GM18861 (cell line): ENCODE measurements at regions not wholly inside any gene's neighbourhood (a gene's known extent, or its start where the extent isn't known, plus 50 kb on each side); places are given as distances from the start of the nearest gene placed in this dataset.

Source experiments
- ATAC-seq: cut with Tn5 transposase; IDR thresholded peaks from one replicate; pipeline ENCODE4 v1.9.1; 2021; ENCODE audit not compliant: unreplicated experiment

DNA sequence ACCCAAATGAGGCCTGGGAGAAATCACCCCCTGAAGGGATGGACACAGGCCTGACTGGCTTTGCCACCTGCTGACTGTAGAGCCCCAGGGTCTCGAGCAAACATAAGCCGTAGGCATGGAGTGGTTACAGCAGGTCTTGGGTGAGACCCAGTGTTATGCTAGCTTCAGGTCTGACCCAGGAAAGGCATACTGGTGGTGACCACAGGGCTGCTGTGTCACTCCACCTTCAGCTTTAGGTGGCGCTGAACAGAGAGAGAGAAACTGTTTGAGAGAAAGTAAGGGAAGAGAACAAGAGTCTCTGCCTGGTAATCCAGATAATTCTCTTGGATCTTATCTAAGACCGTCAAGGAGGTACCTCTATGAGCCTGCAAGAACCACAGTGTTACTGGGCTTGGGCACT, 1544.2 kb upstream of the TMEFF2 start:
- no peak for ATAC-seq

DNA sequence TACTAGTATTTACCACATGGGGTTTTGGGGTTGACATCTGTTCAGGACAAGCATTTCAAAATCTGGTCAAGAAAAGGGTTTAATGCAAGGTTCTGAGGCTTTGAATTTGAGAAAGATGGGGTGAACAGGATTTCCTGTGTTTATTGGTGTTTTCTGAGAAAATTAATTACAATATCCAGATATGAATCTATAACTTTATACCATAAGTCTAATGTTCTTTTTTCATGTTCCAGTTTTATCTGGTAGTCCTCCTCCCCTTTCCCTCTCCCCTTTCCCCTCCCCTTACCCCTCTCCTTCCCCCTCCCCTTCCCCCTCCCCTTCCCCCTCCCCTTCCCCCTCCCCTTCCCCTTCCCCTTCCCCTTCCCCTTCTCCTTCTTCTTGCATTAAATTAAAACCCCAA, 1518.2 kb upstream of the TMEFF2 start:
- no peak for ATAC-seq

- ATAC-seq = no peak
Measured at GRCh38 chr2:193703411-193703810, 1508.7 kb upstream of the TMEFF2 start.

- ATAC-seq = no peak
Measured at GRCh38 chr2:193701484-193701883, 1506.8 kb upstream of the TMEFF2 start.

DNA sequence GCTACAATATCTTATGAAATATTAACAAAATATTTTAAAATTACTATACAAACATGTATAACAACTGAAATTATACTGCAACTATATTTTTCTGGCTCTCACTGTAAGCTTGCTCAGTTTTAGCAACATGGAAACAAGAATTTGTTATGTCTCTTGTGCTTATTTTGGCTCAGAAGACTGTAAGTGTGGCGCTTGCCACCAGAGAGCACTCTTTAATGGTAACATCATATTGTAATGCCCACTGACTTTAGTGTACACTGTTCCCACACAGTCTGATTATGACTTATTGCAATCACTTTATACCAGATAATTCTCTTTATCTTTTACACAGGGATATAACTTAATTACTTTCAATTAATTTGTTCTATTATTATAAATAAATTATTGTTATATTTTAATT, 1500.6 kb upstream of the TMEFF2 start:
- peak; percentile 77 for ATAC-seq

DNA sequence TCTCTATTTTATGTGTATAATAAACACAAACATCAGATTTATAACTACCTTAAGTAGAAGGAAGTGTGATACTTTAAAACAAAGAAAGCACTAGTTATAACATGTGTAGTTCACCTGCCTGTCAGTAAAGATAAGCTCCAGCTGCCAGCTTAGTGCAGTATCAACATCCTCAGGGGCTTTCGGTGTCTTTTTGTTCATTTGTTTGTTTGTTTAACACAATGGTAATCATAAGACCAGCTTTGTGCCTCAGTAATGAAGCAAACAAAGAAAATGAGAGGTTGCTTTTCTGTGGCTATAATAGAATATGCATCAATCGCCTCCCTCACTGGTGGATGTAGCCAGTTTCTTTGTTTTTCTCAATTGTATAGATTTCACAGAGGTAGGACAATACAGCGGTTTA, 1499.0 kb upstream of the TMEFF2 start:
- ATAC-seq = no peak

- no peak for ATAC-seq
Measured at GRCh38 chr2:193690572-193690971, 1495.8 kb upstream of the TMEFF2 start.

GRCh38 chr2:193687195-193687594, 1492.5 kb upstream of the TMEFF2 start:
- no peak for ATAC-seq

GRCh38 chr2:193679847-193680246, 1485.1 kb upstream of the TMEFF2 start:
- no peak for ATAC-seq

GRCh38 chr2:193670478-193670877, 1475.7 kb upstream of the TMEFF2 start:
- ATAC-seq = no peak

GRCh38 chr2:193668557-193669323, 1474.0 kb upstream of the TMEFF2 start:
- ATAC-seq = peak; percentile 77

GRCh38 chr2:193627927-193628272, 1433.2 kb upstream of the TMEFF2 start:
- no peak for ATAC-seq

GRCh38 chr2:193627187-193627926, 1432.6 kb upstream of the TMEFF2 start:
- no peak for ATAC-seq

GRCh38 chr2:193608451-193608850, 1413.7 kb upstream of the TMEFF2 start:
- ATAC-seq = no peak

GRCh38 chr2:193590831-193591230, 1396.1 kb upstream of the TMEFF2 start:
- ATAC-seq = no peak

- peak; percentile 96 for ATAC-seq
Measured at GRCh38 chr2:193584522-193584938, 1389.8 kb upstream of the TMEFF2 start.

- no peak for ATAC-seq
Measured at GRCh38 chr2:193583638-193584400, 1389.1 kb upstream of the TMEFF2 start.

GRCh38 chr2:193581807-193582206, 1387.1 kb upstream of the TMEFF2 start:
- ATAC-seq = no peak

GRCh38 chr2:193580176-193580950, 1385.6 kb upstream of the TMEFF2 start:
- ATAC-seq = no peak

DNA sequence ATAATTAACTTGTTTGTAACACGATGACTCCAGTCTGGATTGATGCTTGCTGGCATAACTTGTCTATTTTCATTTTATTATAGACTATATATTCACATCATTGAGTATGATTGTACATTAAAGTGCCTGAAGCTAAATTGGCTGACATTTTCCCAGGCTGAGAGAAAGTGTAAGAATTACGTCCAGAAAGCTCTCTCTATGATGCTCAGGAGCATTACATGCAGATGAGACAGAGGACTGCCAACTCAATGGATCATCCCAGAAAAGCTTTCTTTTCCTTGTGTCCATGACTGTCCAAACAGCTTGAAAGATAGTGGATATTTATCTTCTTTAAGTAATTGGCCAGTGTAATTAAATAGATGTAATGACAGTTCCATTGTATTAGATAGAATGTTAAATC, 1372.2 kb upstream of the TMEFF2 start:
- ATAC-seq = no peak

DNA sequence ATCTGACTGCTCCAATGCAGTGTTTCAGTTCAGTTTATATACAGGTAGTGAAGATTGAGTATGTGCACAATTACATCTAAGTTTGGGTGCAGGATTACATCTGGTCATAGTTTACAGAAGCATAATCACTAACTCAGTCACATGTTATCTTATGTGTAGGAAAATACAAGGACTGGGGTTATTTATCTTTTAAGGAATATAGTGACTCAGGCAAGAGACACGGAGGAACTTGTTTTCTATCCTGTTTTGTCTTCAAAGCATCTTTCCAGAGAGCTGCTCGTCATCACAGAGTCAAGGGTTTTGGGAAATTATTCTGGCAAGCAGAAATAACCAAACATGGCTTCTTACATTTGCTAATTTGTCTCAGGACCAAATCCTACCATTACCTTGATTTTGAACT, 1371.5 kb upstream of the TMEFF2 start:
- no peak for ATAC-seq
